Uterus (tissue), 3 donors: ENCODE measurements at regions not wholly inside any gene's neighbourhood (a gene's known extent, or its start where the extent isn't known, plus 50 kb on each side); places are given as distances from the start of the nearest gene placed in this dataset.

Source experiments
- DNase-seq, 2 donors: peaks; one replicate each; pipeline ENCODE4 v3.0.0-alpha.2; 2019 to 2020
- H3K27ac ChIP-seq, 2 donors: fragments of 200-600 bp; sonication (generic); 1 replicate in 1 of 2; 2 replicates in 1 of 2; pipeline ENCODE4 v1.5.1; 2016 to 2018
- H3K27me3 ChIP-seq, 2 donors: fragments of 200-600 bp; sonication (generic); one replicate each; pipeline ENCODE4 v1.5.1; 2018 to 2019; ENCODE audit warnings: control low read depth in 1 of 2
- H3K36me3 ChIP-seq, 2 donors: fragments of 200-600 bp; sonication (generic); one replicate each; pipeline ENCODE4 v1.5.1; 2019; ENCODE audit warnings: control low read depth in 1 of 2
- H3K4me1 ChIP-seq, 2 donors: fragments of 200-600 bp; sonication (generic); one replicate each; pipeline ENCODE4 v1.5.1; 2018 to 2019; ENCODE audit warnings: control low read depth in 1 of 2
- H3K4me3 ChIP-seq, 2 donors: fragments of 200-600 bp; sonication (generic); 1 replicate in 1 of 2; 2 replicates in 1 of 2; pipeline ENCODE4 v1.5.1; 2018 to 2019; ENCODE audit warnings: mild to moderate bottlenecking in 1 of 2
- H3K9me3 ChIP-seq, 2 donors: fragments of 200-600 bp; sonication (generic); one replicate each; pipeline ENCODE4 v1.5.1; 2019; ENCODE audit warnings: control low read depth in 1 of 2
- CTCF ChIP-seq, 4 experiments: fragments of 200-600 bp in 2 of 4; fragments of 450-650 bp in 2 of 4; sonication (generic) in 2 of 4; IDR thresholded peaks; one replicate each; pipeline ENCODE4 v1.5.1; 2016 to 2019; ENCODE audit warnings: antibody characterized with exemption in 4 of 4, mild to moderate bottlenecking in 2 of 4, moderate library complexity in 1 of 4
- POLR2A ChIP-seq, 2 donors: fragments of 450-650 bp; IDR thresholded peaks; one replicate each; pipeline ENCODE4 v1.6.1; 2016; ENCODE audit warnings: antibody characterized with exemption in 2 of 2, mild to moderate bottlenecking in 1 of 2, moderate library complexity in 1 of 2
- intact Hi-C: fragments of 100-400 bp; cut with DNase I; formaldehyde crosslinking; loops from one replicate; pipeline ENCODE4 v1.15.1; 2023; ENCODE audit warnings: low total_unique reads
- donor health status: DM: yes; HTN: yes; CAD: no.

- H3K27me3 ChIP-seq = no peaks in the 10 kb centered on the region
- TF ChIP-seq POLR2A (IDR thresholded peaks at IDR 0.05) = no peak
- no peak for TF ChIP-seq CTCF (IDR thresholded peaks at IDR 0.05)
- DNase-seq = no peak
- intact Hi-C loops = no loop called here
- no peaks in the 10 kb centered on the region for H3K36me3 ChIP-seq
- no peaks in the 10 kb centered on the region for H3K9me3 ChIP-seq
- H3K27ac ChIP-seq = no peak overlapping the region
- no peaks in the 10 kb centered on the region for H3K4me1 ChIP-seq
- no peak overlapping the region for H3K4me3 ChIP-seq
Observed at GRCh38 chr10:125363791-125364190, 203.4 kb upstream of the CTBP2 start.

DNA sequence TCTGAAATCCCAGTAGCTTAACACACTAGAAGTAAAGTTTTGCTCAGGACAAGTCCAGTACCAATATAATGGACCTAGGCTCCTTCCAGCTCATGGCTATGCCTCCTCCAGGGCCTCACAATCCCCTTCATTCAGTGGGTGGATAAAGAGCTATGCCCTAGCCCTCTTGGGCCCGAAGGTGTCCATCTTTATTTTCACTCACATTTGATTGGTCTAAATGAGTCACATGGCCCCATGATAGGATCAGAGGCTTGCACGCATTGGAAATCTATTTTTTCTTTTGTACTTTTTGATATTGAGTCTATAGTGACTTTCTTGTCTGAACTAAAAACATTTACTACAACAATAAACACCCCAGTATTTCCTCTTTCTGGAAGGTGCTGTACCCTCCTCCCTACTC lies 202.6 kb upstream of the CTBP2 start:
- H3K27ac ChIP-seq = no peak overlapping the region

GRCh38 chr10:125359401-125359800 lies 199.0 kb upstream of the CTBP2 start:
- Histone ChIP-seq H3K36me3 (no peaks in the 10 kb centered on the region), H3K9me3 (no peaks in the 10 kb centered on the region)
- intact Hi-C loops = no loop called here

More for the DNA sequence above, 202.6 kb upstream of the CTBP2 start:
- Histone ChIP-seq H3K4me3 (no peak overlapping the region), H3K36me3 (no peaks in the 10 kb centered on the region), H3K27me3 (no peaks in the 10 kb centered on the region), H3K4me1 (no peaks in the 10 kb centered on the region), H3K9me3 (no peaks in the 10 kb centered on the region)
- intact Hi-C loops = no loop called here
- no peak for DNase-seq
- TF ChIP-seq CTCF (IDR thresholded peaks at IDR 0.05) (no peak), POLR2A (IDR thresholded peaks at IDR 0.05) (no peak)

GRCh38 chr10:125355657-125356056 lies 195.3 kb upstream of the CTBP2 start:
- no peaks in the 10 kb centered on the region for H3K9me3 ChIP-seq
- DNase-seq = no peak
- H3K36me3 ChIP-seq = no peaks in the 10 kb centered on the region
- no peaks in the 10 kb centered on the region for H3K27me3 ChIP-seq
- no peaks in the 10 kb centered on the region for H3K4me1 ChIP-seq
- H3K27ac ChIP-seq = no peak overlapping the region
- TF ChIP-seq POLR2A (IDR thresholded peaks at IDR 0.05) = no peak
- TF ChIP-seq CTCF (IDR thresholded peaks at IDR 0.05) = no peak
- H3K4me3 ChIP-seq = no peak overlapping the region
- intact Hi-C loops = no loop called here

More at GRCh38 chr10:125359401-125359800, 199.0 kb upstream of the CTBP2 start:
- Histone ChIP-seq H3K4me3 (no peak overlapping the region), H3K4me1 (no peaks in the 10 kb centered on the region), H3K27ac (no peak overlapping the region), H3K27me3 (no peaks in the 10 kb centered on the region)
- DNase-seq = no peak
- no peak for TF ChIP-seq CTCF (IDR thresholded peaks at IDR 0.05)
- no peak for TF ChIP-seq POLR2A (IDR thresholded peaks at IDR 0.05)

DNA sequence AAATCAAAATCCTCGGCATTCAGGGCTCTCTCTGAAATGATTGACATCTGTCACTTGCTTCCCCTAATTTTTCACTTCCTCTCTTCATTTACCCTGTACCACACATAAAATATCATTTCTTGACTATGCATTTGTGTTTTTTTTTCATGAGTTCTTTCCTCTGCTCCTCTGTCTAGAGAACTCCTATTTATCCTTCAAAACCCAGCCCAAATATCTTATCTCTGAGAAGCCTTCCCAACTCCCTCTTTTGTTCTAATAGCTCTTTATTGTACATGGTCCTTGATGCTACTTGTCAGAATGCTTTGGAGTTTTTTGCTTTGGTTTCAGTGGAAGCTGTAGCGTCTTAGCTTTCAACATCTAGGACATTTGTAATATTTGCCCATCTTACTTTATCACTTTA lies 190.2 kb upstream of the CTBP2 start:
- Histone ChIP-seq H3K27me3 (no peaks in the 10 kb centered on the region), H3K4me1 (no peaks in the 10 kb centered on the region), H3K27ac (no peak overlapping the region), H3K36me3 (no peaks in the 10 kb centered on the region), H3K4me3 (no peak overlapping the region), H3K9me3 (no peaks in the 10 kb centered on the region)
- no peak for DNase-seq
- intact Hi-C loops = no loop called here
- no peak for TF ChIP-seq POLR2A (IDR thresholded peaks at IDR 0.05)
- no peak for TF ChIP-seq CTCF (IDR thresholded peaks at IDR 0.05)
